HepG2 (cell line): ENCODE measurements at regions not wholly inside any gene's neighbourhood (a gene's known extent, or its start where the extent isn't known, plus 50 kb on each side); places are given as distances from the start of the nearest gene placed in this dataset.

Experiments used
- ATAC-seq: fragments of 200-7000 bp; cut with Tn5 transposase; 3 replicates; pipeline ENCODE4 v1.9.1; 2020; ENCODE audit warnings: mild to moderate bottlenecking, moderate library complexity
- BruUV-seq: library from RNA; stranded (reverse); fragments of 400-500 nt; replicated peaks from 2 replicates; lab custom pipeline; 2021; lab: Mats Ljungman, UMichigan
- CTCF ChIA-PET: fragments of 300-600 bp; formaldehyde crosslinking; extraction: SDS; loops from one replicate; lab custom pipeline; 2021; ENCODE audit warnings: low total read pairs, inconsistent platforms, low intra/inter-chr PET ratio; lab: Yijun Ruan, JAX
- POLR2A ChIA-PET: fragments of 350-600 bp; sonication (Branson Sonifier 250); formaldehyde crosslinking; loops from one replicate; lab custom pipeline; 2020; ENCODE audit warnings: antibody characterized with exemption, inconsistent platforms; lab: Yijun Ruan, JAX
- DNase-seq: peaks from one replicate; pipeline ENCODE4 v3.0.0-alpha.2; 2015; ENCODE audit warnings: low spot score
- FAIRE-seq: peaks from 3 replicates; lab custom pipeline; 2011; peaks lifted over from hg19 to GRCh38; lab: Jason Lieb, UNC
- H2AFZ ChIP-seq: one replicate; pipeline ENCODE4 v1.6.1; 2011; ENCODE audit warnings: low read length, inconsistent platforms
- H3K27ac ChIP-seq: fragments of 300-600 bp; 3 replicates; pipeline ENCODE4 v1.8.0; 2011; ENCODE audit warnings: mixed run types, mild to moderate bottlenecking, mixed read lengths, low read length, inconsistent platforms; ENCODE audit not compliant: insufficient read depth; ENCODE audit errors: extremely low read length
- H3K27me3 ChIP-seq, 2 experiments: fragments of 200-600 bp in 1 of 2; 2 replicates in 1 of 2; 3 replicates in 1 of 2; pipeline versions ENCODE4 v1.6.0 to v1.8.0; 2011; ENCODE audit warnings: low read length in 2 of 2, mild to moderate bottlenecking in 2 of 2, moderate library complexity in 2 of 2, inconsistent platforms in 1 of 2; ENCODE audit not compliant: insufficient read depth in 2 of 2, control insufficient read depth in 1 of 2
- H3K36me3 ChIP-seq, 2 experiments: fragments of 200-600 bp in 1 of 2; replicated peaks in 1 of 2; 2 replicates in 1 of 2; 3 replicates in 1 of 2; pipeline versions ENCODE4 v1.5.1 to v1.8.0; 2011; ENCODE audit warnings: low read length in 2 of 2, inconsistent platforms in 1 of 2; ENCODE audit not compliant: insufficient read depth in 2 of 2, control insufficient read depth in 1 of 2
- H3K4me1 ChIP-seq: 2 replicates; pipeline ENCODE4 v1.5.1; 2012; ENCODE audit warnings: low read length, inconsistent platforms; ENCODE audit not compliant: insufficient read depth
- H3K4me2 ChIP-seq: 2 replicates; pipeline ENCODE4 v1.6.0; 2011; ENCODE audit warnings: low read depth, low read length, inconsistent platforms
- H3K4me3 ChIP-seq, 3 experiments: fragments of 200-600 bp in 1 of 3; sonication (generic), shearing (Covaris generic) in 1 of 3; replicated peaks in 1 of 3; 2 replicates each; pipeline ENCODE4 v1.5.1; 2011 to 2016; ENCODE audit warnings: low read length in 3 of 3, inconsistent platforms in 2 of 3, low read depth in 2 of 3, mild to moderate bottlenecking in 2 of 3, control low read depth in 1 of 3, mixed read lengths in 1 of 3; ENCODE audit not compliant: insufficient read depth in 1 of 3
- H3K79me2 ChIP-seq: one replicate; pipeline ENCODE4 v1.6.1; 2011; ENCODE audit warnings: low read length, inconsistent platforms; ENCODE audit not compliant: insufficient read depth
- H3K9ac ChIP-seq: 2 replicates; pipeline ENCODE4 v1.6.0; 2011; ENCODE audit warnings: mild to moderate bottlenecking, low read depth, low read length, inconsistent platforms; ENCODE audit not compliant: insufficient read depth
- H3K9me3 ChIP-seq: 2 replicates; pipeline ENCODE4 v1.5.1; 2012; ENCODE audit warnings: mild to moderate bottlenecking, low read length
- H4K20me1 ChIP-seq: 2 replicates; pipeline ENCODE4 v1.6.0; 2011; ENCODE audit warnings: inconsistent platforms, mild to moderate bottlenecking, low read length, moderate library complexity; ENCODE audit not compliant: insufficient read depth
- GTF3A ChIP-seq: sonication (generic); formaldehyde crosslinking; conservative IDR thresholded peaks from 2 replicates; pipeline ENCODE4 v1.4.0; 2020; ENCODE audit warnings: mild to moderate bottlenecking, missing genetic modification reagents
- KDM5A ChIP-seq: fragments of 200-600 bp; sonication (generic); IDR thresholded peaks from 2 replicates; pipeline ENCODE4 v1.7.0; 2018; ENCODE audit warnings: antibody characterized with exemption, mild to moderate bottlenecking, low read length, borderline replicate concordance
- ZNF292 ChIP-seq: sonication (generic); formaldehyde crosslinking; IDR thresholded peaks from 2 replicates; pipeline ENCODE4 v1.8.1; 2022; ENCODE audit warnings: mild to moderate bottlenecking, low read depth, missing genetic modification reagents, borderline replicate concordance
- ZNF646 ChIP-seq: sonication (generic); formaldehyde crosslinking; IDR thresholded peaks from 2 replicates; pipeline ENCODE4 v1.9.0; 2021; ENCODE audit warnings: mild to moderate bottlenecking, missing genetic modification reagents
- WGBS: methylation state at CpG from one replicate; pipeline ENCODE4 v1.1.6; 2017; ENCODE audit warnings: low lambda C conversion rate; 5-methylcytosine and 5-hydroxymethylcytosine counted together
- in situ Hi-C: cut with HindIII; loops from 2 replicates; pipeline ENCODE4 v1.10.0; 2017; ENCODE audit warnings: low pct_unique_long_range_greater_than_20kb; ENCODE audit not compliant: extremely low pct_ligation_motif_present
- intact Hi-C: fragments of 100-400 bp; cut with micrococcal nuclease; formaldehyde crosslinking; loops from one replicate; pipeline ENCODE4 v1.10.0; 2022; ENCODE audit not compliant: unreplicated experiment

DNA sequence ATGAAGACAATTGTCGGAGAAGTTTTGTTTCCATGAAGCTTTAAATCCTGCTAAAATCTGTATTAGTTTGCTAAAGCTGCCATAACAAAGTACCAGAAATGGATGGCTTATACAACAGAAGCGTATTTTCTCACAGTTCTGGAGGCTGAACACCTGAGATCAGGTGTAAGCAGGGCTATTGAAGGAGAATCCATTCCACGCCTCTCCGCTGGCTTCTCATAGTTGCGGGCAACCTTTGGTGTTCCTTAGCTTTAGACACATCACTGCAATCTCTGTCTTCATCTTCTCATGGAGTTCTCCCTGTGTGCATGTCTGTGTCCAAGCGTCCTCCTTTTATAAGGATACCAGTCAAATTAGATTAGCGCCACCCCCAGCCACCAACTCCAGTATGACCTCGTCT lies 159.9 kb upstream of the CDYL start:
- no peak for FAIRE-seq
- POLR2A ChIA-PET: no interaction called here

More for the DNA sequence above, 159.9 kb upstream of the CDYL start:
- H4K20me1 ChIP-seq: no peaks in the 10 kb centered on the region
- H3K4me1 ChIP-seq: no peaks in the 10 kb centered on the region
- no peak overlapping the region for H3K9ac ChIP-seq
- no peaks in the 10 kb centered on the region for H3K36me3 ChIP-seq
- no TSS peak for BruUV-seq
- WGBS: 38% methylated on average over 8 of the region's 8 CpGs
- no peak for TF ChIP-seq GTF3A
- no peak for TF ChIP-seq ZNF646
- no peak for TF ChIP-seq KDM5A
- TF ChIP-seq ZNF292 (CRISPR knock-in tag): no peak
- TF ChIP-seq, all 625 proteins: peak for 0
- H3K9me3 ChIP-seq: no peaks in the 10 kb centered on the region
- no peak for DNase-seq
- no peak for ATAC-seq
- H3K4me2 ChIP-seq: no peak overlapping the region
- peaks cover 0 to 53% of the 10 kb centered on the region in 2 experiments; a peak in 3 of 5 replicates for H3K27me3 ChIP-seq
- in situ Hi-C loops (no loop called here), intact Hi-C loops (no loop called here)
- H2AFZ ChIP-seq: no peak overlapping the region
- no peak overlapping the region for H3K4me3 ChIP-seq
- CTCF ChIA-PET: no interaction called here
- no peaks in the 10 kb centered on the region for H3K79me2 ChIP-seq
- H3K27ac ChIP-seq: no peak overlapping the region
